AG09309 (cell line): ENCODE measurements at regions not wholly inside any gene's neighbourhood (a gene's known extent, or its start where the extent isn't known, plus 50 kb on each side); places are given as distances from the start of the nearest gene placed in this dataset.
"Not testable (repeated sequence)": the region's sequence is repeated elsewhere in the genome, so short reads cannot be mapped to it uniquely, and the experiment has no call there.

ENCODE experiments used
- DNase-seq: peaks from one replicate; pipeline ENCODE4 v3.0.0-alpha.2; 2010; ENCODE audit warnings: low read depth
- H3K4me3 ChIP-seq: 2 replicates; pipeline ENCODE4 v1.5.1; 2011; ENCODE audit warnings: mild to moderate bottlenecking, low read depth, low read length, moderate library complexity; ENCODE audit not compliant: control insufficient read depth
- CTCF ChIP-seq: IDR thresholded peaks from 2 replicates; pipeline ENCODE4 v1.5.1; 2011; ENCODE audit warnings: mild to moderate bottlenecking, low read depth, low read length, inconsistent platforms; ENCODE audit not compliant: insufficient read depth, control insufficient read depth; ENCODE audit errors: missing control alignments

- no peak for DNase-seq
- H3K4me3 ChIP-seq, result no peak overlapping the region
- TF ChIP-seq CTCF, result no peak
Observed at GRCh38 chr15:87557881-87558280, 698.7 kb downstream of the NTRK3 start.

- DNase-seq, result no peak
- TF ChIP-seq CTCF, result no peak
Observed at GRCh38 chr15:87556886-87557285, 699.7 kb downstream of the NTRK3 start.

GRCh38 chr15:87549860-87550259 is 706.7 kb downstream of the NTRK3 start:
- H3K4me3 ChIP-seq, result no peak overlapping the region
- no peak for DNase-seq
- no peak for TF ChIP-seq CTCF

More at GRCh38 chr15:87556886-87557285, 699.7 kb downstream of the NTRK3 start:
- H3K4me3 ChIP-seq, result no peak overlapping the region

GRCh38 chr15:87549296-87549695 is 707.2 kb downstream of the NTRK3 start:
- H3K4me3 ChIP-seq, result no peak overlapping the region
- TF ChIP-seq CTCF, result no peak
- DNase-seq, result no peak

GRCh38 chr15:87548590-87548989 is 707.9 kb downstream of the NTRK3 start:
- not testable (repeated sequence) for DNase-seq, H3K4me3 ChIP-seq

- no peak for DNase-seq
- TF ChIP-seq CTCF, result no peak
Observed at GRCh38 chr15:87547470-87548181, 708.9 kb downstream of the NTRK3 start.

GRCh38 chr15:87538327-87538834 is 718.2 kb downstream of the NTRK3 start:
- DNase-seq, result no peak
- no peak overlapping the region for H3K4me3 ChIP-seq
- TF ChIP-seq CTCF, result no peak

More at GRCh38 chr15:87547470-87548181, 708.9 kb downstream of the NTRK3 start:
- no peak overlapping the region for H3K4me3 ChIP-seq
